Gastrocnemius medialis (tissue), 4 donors: ENCODE measurements at regions not wholly inside any gene's neighbourhood (a gene's known extent, or its start where the extent isn't known, plus 50 kb on each side); places are given as distances from the start of the nearest gene placed in this dataset.

Source experiments
- POLR2A ChIP-seq, 2 donors: fragments of 450-650 bp; IDR thresholded peaks; one replicate each; pipeline ENCODE4 v1.6.1; 2017; ENCODE audit warnings: antibody characterized with exemption in 2 of 2, mild to moderate bottlenecking in 2 of 2, moderate library complexity in 2 of 2
- TF ChIP-seq, protein P1 (sequence below), 5 experiments: fragments of 450-650 bp in 3 of 5; fragments of 200-600 bp in 2 of 5; sonication (generic) in 2 of 5; IDR thresholded peaks in 4 of 5; conservative IDR thresholded peaks in 1 of 5; 1 replicate in 4 of 5; 2 replicates in 1 of 5; pipeline ENCODE4 v1.5.1; 2016 to 2019; ENCODE audit warnings: antibody characterized with exemption in 5 of 5, mild to moderate bottlenecking in 3 of 5, moderate library complexity in 3 of 5

DNA sequence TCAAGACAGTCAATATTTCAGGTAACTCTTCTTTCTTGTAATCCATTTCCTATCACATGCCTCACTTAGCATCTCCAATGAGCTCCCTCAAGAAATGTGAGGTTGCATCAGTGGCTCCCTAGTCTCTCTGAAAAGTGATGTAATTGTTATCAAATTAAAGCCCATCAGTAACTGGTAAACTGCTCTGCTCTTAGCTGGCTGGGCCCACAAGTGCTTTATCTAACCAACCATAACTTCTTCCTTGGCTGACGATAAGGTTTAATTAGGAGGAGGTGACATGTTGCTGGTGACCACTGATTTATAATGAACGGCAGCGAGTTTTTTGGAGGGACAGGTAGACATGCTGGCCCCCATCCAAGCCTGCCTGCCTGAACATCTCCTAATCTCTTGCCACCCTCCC, 79.6 kb downstream of the RTP4 start:
- TF ChIP-seq, protein P1, sequence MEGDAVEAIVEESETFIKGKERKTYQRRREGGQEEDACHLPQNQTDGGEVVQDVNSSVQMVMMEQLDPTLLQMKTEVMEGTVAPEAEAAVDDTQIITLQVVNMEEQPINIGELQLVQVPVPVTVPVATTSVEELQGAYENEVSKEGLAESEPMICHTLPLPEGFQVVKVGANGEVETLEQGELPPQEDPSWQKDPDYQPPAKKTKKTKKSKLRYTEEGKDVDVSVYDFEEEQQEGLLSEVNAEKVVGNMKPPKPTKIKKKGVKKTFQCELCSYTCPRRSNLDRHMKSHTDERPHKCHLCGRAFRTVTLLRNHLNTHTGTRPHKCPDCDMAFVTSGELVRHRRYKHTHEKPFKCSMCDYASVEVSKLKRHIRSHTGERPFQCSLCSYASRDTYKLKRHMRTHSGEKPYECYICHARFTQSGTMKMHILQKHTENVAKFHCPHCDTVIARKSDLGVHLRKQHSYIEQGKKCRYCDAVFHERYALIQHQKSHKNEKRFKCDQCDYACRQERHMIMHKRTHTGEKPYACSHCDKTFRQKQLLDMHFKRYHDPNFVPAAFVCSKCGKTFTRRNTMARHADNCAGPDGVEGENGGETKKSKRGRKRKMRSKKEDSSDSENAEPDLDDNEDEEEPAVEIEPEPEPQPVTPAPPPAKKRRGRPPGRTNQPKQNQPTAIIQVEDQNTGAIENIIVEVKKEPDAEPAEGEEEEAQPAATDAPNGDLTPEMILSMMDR (IDR thresholded peaks at IDR 0.05 in 4 of 5, conservative IDR thresholded peaks at IDR 0.05 in 1 of 5) = no peak
- TF ChIP-seq POLR2A (IDR thresholded peaks at IDR 0.05) = no peak
